Neuronal stem cell (in vitro differentiated cells): ENCODE measurements at regions not wholly inside any gene's neighbourhood (a gene's known extent, or its start where the extent isn't known, plus 50 kb on each side); places are given as distances from the start of the nearest gene placed in this dataset.

Experiments used
- DNase-seq: peaks from one replicate; pipeline ENCODE4 v3.0.0-alpha.2; 2013; ENCODE audit warnings: low spot score
- H2AFZ ChIP-seq: one replicate; pipeline ENCODE4 v1.6.1; 2013; ENCODE audit warnings: mild to moderate bottlenecking, low read length, inconsistent platforms
- H2AK5ac ChIP-seq: 2 replicates; pipeline ENCODE4 v1.6.1; 2013; ENCODE audit warnings: low read depth, mild to moderate bottlenecking, inconsistent platforms, low read length, moderate library complexity, mixed read lengths
- H2BK120ac ChIP-seq: 2 replicates; pipeline ENCODE4 v1.6.1; 2013; ENCODE audit warnings: low read depth, mild to moderate bottlenecking, inconsistent platforms, low read length, moderate library complexity, mixed read lengths
- H2BK12ac ChIP-seq: one replicate; pipeline ENCODE4 v1.6.1; 2013; ENCODE audit warnings: low read length, inconsistent platforms
- H2BK15ac ChIP-seq: 2 replicates; pipeline ENCODE4 v1.6.1; 2013; ENCODE audit warnings: mild to moderate bottlenecking, low read length, inconsistent platforms, mixed read lengths
- H2BK5ac ChIP-seq: one replicate; pipeline ENCODE4 v1.6.1; 2013; ENCODE audit warnings: inconsistent platforms, mild to moderate bottlenecking, low read length, moderate library complexity
- H3K14ac ChIP-seq: one replicate; pipeline ENCODE4 v1.6.1; 2013; ENCODE audit warnings: low read length, inconsistent platforms
- H3K18ac ChIP-seq: 2 replicates; pipeline ENCODE4 v1.6.1; 2013; ENCODE audit warnings: low read length, inconsistent platforms
- H3K23ac ChIP-seq: 2 replicates; pipeline ENCODE4 v1.6.1; 2013; ENCODE audit warnings: low read depth, mild to moderate bottlenecking, mixed read lengths, low read length, inconsistent platforms; ENCODE audit not compliant: poor library complexity
- H3K27ac ChIP-seq: replicated peaks from 3 replicates; pipeline ENCODE4 v1.5.1; 2013; ENCODE audit warnings: low read length, inconsistent platforms
- H3K27me3 ChIP-seq, 3 experiments: 2 replicates each; pipeline ENCODE4 v1.6.1; 2013; ENCODE audit warnings: low read length in 3 of 3, mild to moderate bottlenecking in 2 of 3, inconsistent platforms in 1 of 3, low read depth in 1 of 3, mixed read lengths in 1 of 3, moderate library complexity in 1 of 3; ENCODE audit not compliant: control insufficient read depth in 3 of 3, insufficient read depth in 3 of 3
- H3K36me3 ChIP-seq, 2 donors: replicated peaks in 1 of 2; 2 replicates each; pipeline ENCODE4 v1.6.1; 2013; ENCODE audit warnings: low read length in 2 of 2; ENCODE audit not compliant: control insufficient read depth in 2 of 2, insufficient read depth in 2 of 2
- H3K4ac ChIP-seq: 2 replicates; pipeline ENCODE4 v1.6.1; 2013; ENCODE audit warnings: inconsistent platforms, mild to moderate bottlenecking, low read length, moderate library complexity
- H3K4me1 ChIP-seq, 2 donors: 1 replicate in 1 of 2; 2 replicates in 1 of 2; pipeline ENCODE4 v1.6.1; 2013; ENCODE audit warnings: low read length in 2 of 2, low read depth in 1 of 2; ENCODE audit not compliant: control insufficient read depth in 2 of 2, insufficient read depth in 1 of 2
- H3K4me2 ChIP-seq: one replicate; pipeline ENCODE4 v1.6.1; 2013; ENCODE audit warnings: mild to moderate bottlenecking, low read length, inconsistent platforms; ENCODE audit not compliant: insufficient read depth, poor library complexity, severe bottlenecking
- H3K4me3 ChIP-seq, 2 donors: 2 replicates each; pipeline ENCODE4 v1.5.1; 2013; ENCODE audit warnings: low read length in 2 of 2, mild to moderate bottlenecking in 2 of 2, inconsistent platforms in 1 of 2, moderate library complexity in 1 of 2
- H3K79me1 ChIP-seq: one replicate; pipeline ENCODE4 v1.6.1; 2013; ENCODE audit warnings: low read depth, mild to moderate bottlenecking, inconsistent platforms, low read length, moderate library complexity
- H3K9ac ChIP-seq: one replicate; pipeline ENCODE4 v1.6.1; 2013; ENCODE audit warnings: mild to moderate bottlenecking, low read depth, low read length, inconsistent platforms; ENCODE audit not compliant: poor library complexity
- H3K9me3 ChIP-seq, 2 donors: replicated peaks in 1 of 2; 2 replicates each; pipeline versions ENCODE3 to v1.6.1; 2013; ENCODE audit warnings: low read length in 2 of 2, mild to moderate bottlenecking in 2 of 2, inconsistent platforms in 1 of 2, low read depth in 1 of 2, mixed read lengths in 1 of 2, moderate library complexity in 1 of 2; ENCODE audit not compliant: control insufficient read depth in 2 of 2, insufficient read depth in 1 of 2
- H4K8ac ChIP-seq: one replicate; pipeline ENCODE4 v1.6.1; 2013; ENCODE audit warnings: low read depth, mild to moderate bottlenecking, inconsistent platforms, low read length, moderate library complexity
- H4K91ac ChIP-seq: one replicate; pipeline ENCODE4 v1.6.1; 2013; ENCODE audit warnings: low read length, low read depth, mild to moderate bottlenecking, inconsistent platforms; ENCODE audit not compliant: poor library complexity
- WGBS, 2 donors: extraction: QIAGEN DNeasy Blood & Tissue Kit; methylation state at CpG; one replicate each; pipeline ENCODE4 v1.1.7; 2013; ENCODE audit warnings: missing lambda C conversion rate in 2 of 2, mixed read lengths in 1 of 2; ENCODE audit not compliant: insufficient read length in 2 of 2, insufficient replicate concordance in 1 of 2; ENCODE audit errors: extremely low coverage in 2 of 2; 5-methylcytosine and 5-hydroxymethylcytosine counted together

GRCh38 chr5:144093400-144093799, 77.1 kb downstream of the YIPF5 start:
- no CpG with 5 or more reads among the region's 3 CpGs for WGBS, 2 donors
- no peak overlapping the region for H2AK5ac ChIP-seq

GRCh38 chr5:144093868-144094267, 76.6 kb downstream of the YIPF5 start:
- no peak overlapping the region for H2BK15ac ChIP-seq
- no peak overlapping the region for H4K91ac ChIP-seq
- no peaks in the 10 kb centered on the region for H3K27me3 ChIP-seq
- H3K9me3 ChIP-seq = no peaks in the 10 kb centered on the region
- H3K9ac ChIP-seq = no peak overlapping the region
- H3K4me1 ChIP-seq = peaks cover 8 to 9% of the 10 kb centered on the region in 2 donors
- DNase-seq = no peak
- H2AK5ac ChIP-seq = no peak overlapping the region
- no peak overlapping the region for H3K18ac ChIP-seq
- no peak overlapping the region for H3K4me2 ChIP-seq
- no peak overlapping the region for H2BK5ac ChIP-seq
- no peak overlapping the region for H4K8ac ChIP-seq
- no peak overlapping the region for H3K14ac ChIP-seq
- H3K4me3 ChIP-seq = no peak overlapping the region
- H3K36me3 ChIP-seq = no peaks in the 10 kb centered on the region
- H3K23ac ChIP-seq = no peak overlapping the region
- no peak overlapping the region for H3K4ac ChIP-seq
- no peak overlapping the region for H2BK12ac ChIP-seq
- H3K79me1 ChIP-seq = no peaks in the 10 kb centered on the region
- WGBS, 2 donors = no CpG with 5 or more reads among the region's 2 CpGs
- no peak overlapping the region for H2BK120ac ChIP-seq
- H2AFZ ChIP-seq = no peak overlapping the region
- H3K27ac ChIP-seq = no peak overlapping the region

More at GRCh38 chr5:144093400-144093799, 77.1 kb downstream of the YIPF5 start:
- Histone ChIP-seq H2BK15ac (no peak overlapping the region), H3K4me1 (peaks cover 9 to 11% of the 10 kb centered on the region in 2 donors), H2BK120ac (no peak overlapping the region), H2BK12ac (no peak overlapping the region), H4K8ac (no peak overlapping the region), H3K79me1 (no peaks in the 10 kb centered on the region), H3K23ac (no peak overlapping the region), H3K9ac (no peak overlapping the region), H2AFZ (no peak overlapping the region), H3K27me3 (no peaks in the 10 kb centered on the region), H3K18ac (no peak overlapping the region), H3K36me3 (no peaks in the 10 kb centered on the region), H3K4me3 (no peak overlapping the region), H3K9me3 (no peaks in the 10 kb centered on the region), H3K27ac (no peak overlapping the region), H4K91ac (no peak overlapping the region), H3K14ac (no peak overlapping the region), H2BK5ac (no peak overlapping the region), H3K4me2 (no peak overlapping the region), H3K4ac (no peak overlapping the region)
- DNase-seq = no peak

GRCh38 chr5:144100702-144101101, 69.8 kb downstream of the YIPF5 start:
- Histone ChIP-seq H3K9ac (no peak overlapping the region), H3K4me3 (no peak overlapping the region), H2BK12ac (no peak overlapping the region), H3K4ac (no peak overlapping the region), H4K91ac (no peak overlapping the region), H2AK5ac (no peak overlapping the region), H3K36me3 (no peaks in the 10 kb centered on the region), H3K79me1 (no peaks in the 10 kb centered on the region), H3K14ac (no peak overlapping the region), H3K4me1 (no peaks in the 10 kb centered on the region), H3K18ac (no peak overlapping the region), H3K4me2 (no peak overlapping the region), H2BK15ac (no peak overlapping the region), H2BK120ac (no peak overlapping the region), H4K8ac (no peak overlapping the region), H2AFZ (no peak overlapping the region), H2BK5ac (no peak overlapping the region), H3K27ac (no peak overlapping the region), H3K9me3 (no peaks in the 10 kb centered on the region), H3K23ac (no peak overlapping the region), H3K27me3 (no peaks in the 10 kb centered on the region)
- WGBS, 2 donors = no CpG with 5 or more reads among the region's 1 CpG
- no peak for DNase-seq

GRCh38 chr5:144101616-144102015, 68.8 kb downstream of the YIPF5 start:
- no peak overlapping the region for H2AK5ac ChIP-seq
- no peaks in the 10 kb centered on the region for H3K9me3 ChIP-seq
- H3K27ac ChIP-seq = no peak overlapping the region
- no peak overlapping the region for H3K4ac ChIP-seq
- no peak overlapping the region for H3K18ac ChIP-seq
- H2BK15ac ChIP-seq = no peak overlapping the region
- no peak overlapping the region for H3K4me2 ChIP-seq
- DNase-seq = no peak
- H3K27me3 ChIP-seq = no peaks in the 10 kb centered on the region
- no peaks in the 10 kb centered on the region for H3K79me1 ChIP-seq
- no peak overlapping the region for H2BK12ac ChIP-seq
- H2BK120ac ChIP-seq = no peak overlapping the region
- H4K91ac ChIP-seq = no peak overlapping the region
- no peak overlapping the region for H3K4me3 ChIP-seq
- no peaks in the 10 kb centered on the region for H3K4me1 ChIP-seq
- H3K14ac ChIP-seq = no peak overlapping the region
- H3K9ac ChIP-seq = no peak overlapping the region
- H4K8ac ChIP-seq = no peak overlapping the region
- H2BK5ac ChIP-seq = no peak overlapping the region
- WGBS, 2 donors = no CpG with 5 or more reads among the region's 1 CpG
- no peak overlapping the region for H3K23ac ChIP-seq
- no peak overlapping the region for H2AFZ ChIP-seq
- no peaks in the 10 kb centered on the region for H3K36me3 ChIP-seq
